ENCODE measurements at regions not wholly inside any gene's neighbourhood (a gene's known extent, or its start where the extent isn't known, plus 50 kb on each side); places are given as distances from the start of the nearest gene placed in this dataset.

GRCh38 chr13:108120856-108121255 is 94.5 kb downstream of the LIG4 start:
- no peak overlapping the region for H3K4me3 Mint-ChIP-seq (ENCODE audit: unreplicated experiment)
- Histone ChIP-seq H3K4me3 (ENCODE audit: low read depth, low read length) (no peak overlapping the region), H3K27me3 (replicated peaks; ENCODE audit: control insufficient read depth, insufficient read depth, low read length) (no peaks in the 10 kb centered on the region), H3K9me3 (no peaks in the 10 kb centered on the region), H3K36me3 (ENCODE audit: control insufficient read depth, insufficient read depth, low read length) (no peaks in the 10 kb centered on the region), H3K4me1 (peaks cover 3% of the 10 kb centered on the region; the same call in 1 of the 2 replicates)
- intact Hi-C loops (cut with micrococcal nuclease; ENCODE audit: unreplicated experiment): loop anchor here (1.0 kb wide), 1 partner anchor 33 kb away; no protein-coding TSS in a partner anchor
- POLR2A ChIA-PET: no interaction called here
- CTCF ChIA-PET: no interaction called here
- no peak overlapping the region for H3K27ac Mint-ChIP-seq (ENCODE audit: unreplicated experiment)
- H3K27me3 Mint-ChIP-seq (ENCODE audit: insufficient read depth, unreplicated experiment): no peaks in the 10 kb centered on the region
- TF ChIP-seq, protein P1, sequence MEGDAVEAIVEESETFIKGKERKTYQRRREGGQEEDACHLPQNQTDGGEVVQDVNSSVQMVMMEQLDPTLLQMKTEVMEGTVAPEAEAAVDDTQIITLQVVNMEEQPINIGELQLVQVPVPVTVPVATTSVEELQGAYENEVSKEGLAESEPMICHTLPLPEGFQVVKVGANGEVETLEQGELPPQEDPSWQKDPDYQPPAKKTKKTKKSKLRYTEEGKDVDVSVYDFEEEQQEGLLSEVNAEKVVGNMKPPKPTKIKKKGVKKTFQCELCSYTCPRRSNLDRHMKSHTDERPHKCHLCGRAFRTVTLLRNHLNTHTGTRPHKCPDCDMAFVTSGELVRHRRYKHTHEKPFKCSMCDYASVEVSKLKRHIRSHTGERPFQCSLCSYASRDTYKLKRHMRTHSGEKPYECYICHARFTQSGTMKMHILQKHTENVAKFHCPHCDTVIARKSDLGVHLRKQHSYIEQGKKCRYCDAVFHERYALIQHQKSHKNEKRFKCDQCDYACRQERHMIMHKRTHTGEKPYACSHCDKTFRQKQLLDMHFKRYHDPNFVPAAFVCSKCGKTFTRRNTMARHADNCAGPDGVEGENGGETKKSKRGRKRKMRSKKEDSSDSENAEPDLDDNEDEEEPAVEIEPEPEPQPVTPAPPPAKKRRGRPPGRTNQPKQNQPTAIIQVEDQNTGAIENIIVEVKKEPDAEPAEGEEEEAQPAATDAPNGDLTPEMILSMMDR (IDR thresholded peaks at IDR 0.05; ENCODE audit: insufficient read depth in 1 of 2, low read depth in 1 of 2, low read length in 1 of 2, severe bottlenecking in 1 of 2, unreplicated experiment in 1 of 2): no peak
- peaks cover 9% of the 10 kb centered on the region for H3K9me3 Mint-ChIP-seq (ENCODE audit: unreplicated experiment)
- H3K36me3 Mint-ChIP-seq (ENCODE audit: insufficient read depth, unreplicated experiment): no peaks in the 10 kb centered on the region
- no TSS peak for BruUV-seq (replicated peaks)
- peaks cover 4% of the 10 kb centered on the region for H3K4me1 Mint-ChIP-seq (ENCODE audit: low read depth, unreplicated experiment)
- no peak for DNase-seq

- H3K4me1 Mint-ChIP-seq (ENCODE audit: low read depth, unreplicated experiment): peaks cover 10% of the 10 kb centered on the region
- no peak for DNase-seq
- H3K27me3 Mint-ChIP-seq (ENCODE audit: insufficient read depth, unreplicated experiment): no peaks in the 10 kb centered on the region
- BruUV-seq (replicated peaks): no TSS peak
- CTCF ChIA-PET: no interaction called here
- Histone ChIP-seq H3K36me3 (ENCODE audit: control insufficient read depth, insufficient read depth, low read length) (no peaks in the 10 kb centered on the region), H3K4me3 (ENCODE audit: low read depth, low read length) (no peak overlapping the region), H3K9me3 (no peaks in the 10 kb centered on the region), H3K4me1 (peaks cover 6% of the 10 kb centered on the region; the same call in 1 of the 2 replicates), H3K27me3 (replicated peaks; ENCODE audit: control insufficient read depth, insufficient read depth, low read length) (no peaks in the 10 kb centered on the region)
- intact Hi-C loops (cut with micrococcal nuclease; ENCODE audit: unreplicated experiment): no loop called here
- H3K4me3 Mint-ChIP-seq (ENCODE audit: unreplicated experiment): no peak overlapping the region
- TF ChIP-seq, protein P1 (IDR thresholded peaks at IDR 0.05; ENCODE audit: insufficient read depth in 1 of 2, low read depth in 1 of 2, low read length in 1 of 2, severe bottlenecking in 1 of 2, unreplicated experiment in 1 of 2): no peak
- no peaks in the 10 kb centered on the region for H3K36me3 Mint-ChIP-seq (ENCODE audit: insufficient read depth, unreplicated experiment)
- POLR2A ChIA-PET: no interaction called here
- H3K27ac Mint-ChIP-seq (ENCODE audit: unreplicated experiment): no peak overlapping the region
- H3K9me3 Mint-ChIP-seq (ENCODE audit: unreplicated experiment): peaks cover 13% of the 10 kb centered on the region
Observed at GRCh38 chr13:108120302-108120701, 95.0 kb downstream of the LIG4 start.

GRCh38 chr13:108115738-108116137 is 99.6 kb downstream of the LIG4 start:
- Mint-ChIP-seq H3K36me3 (ENCODE audit: insufficient read depth, unreplicated experiment) (no peaks in the 10 kb centered on the region), H3K4me3 (ENCODE audit: unreplicated experiment) (no peak overlapping the region), H3K27ac (ENCODE audit: unreplicated experiment) (no peak overlapping the region), H3K4me1 (ENCODE audit: low read depth, unreplicated experiment) (peaks cover 14% of the 10 kb centered on the region), H3K27me3 (ENCODE audit: insufficient read depth, unreplicated experiment) (no peaks in the 10 kb centered on the region), H3K9me3 (ENCODE audit: unreplicated experiment) (peaks cover 16% of the 10 kb centered on the region)
- ChIA-PET CTCF (no interaction called here), POLR2A (no interaction called here)
- DNase-seq: no peak
- H3K4me1 ChIP-seq: 0 out of 2 replicates have a peak, but pooled peaks cover 4% of the 10 kb centered on the region
- TF ChIP-seq, protein P1 (IDR thresholded peaks at IDR 0.05; ENCODE audit: insufficient read depth in 1 of 2, low read depth in 1 of 2, low read length in 1 of 2, severe bottlenecking in 1 of 2, unreplicated experiment in 1 of 2): no peak
- no peaks in the 10 kb centered on the region for H3K36me3 ChIP-seq (ENCODE audit: control insufficient read depth, insufficient read depth, low read length)
- intact Hi-C loops (cut with micrococcal nuclease; ENCODE audit: unreplicated experiment): no loop called here
- no peaks in the 10 kb centered on the region for H3K9me3 ChIP-seq
- no peaks in the 10 kb centered on the region for H3K27me3 ChIP-seq (replicated peaks; ENCODE audit: control insufficient read depth, insufficient read depth, low read length)
- no TSS peak for BruUV-seq (replicated peaks)
- no peak overlapping the region for H3K4me3 ChIP-seq (ENCODE audit: low read depth, low read length)
